CD14-positive monocyte (primary cell): ENCODE measurements at regions not wholly inside any gene's neighbourhood (a gene's known extent, or its start where the extent isn't known, plus 50 kb on each side); places are given as distances from the start of the nearest gene placed in this dataset.
"Not testable (repeated sequence)": the region's sequence is repeated elsewhere in the genome, so short reads cannot be mapped to it uniquely, and the experiment has no call there.

Experiments used
- DNase-seq, 3 donors: peaks; one replicate each; pipeline ENCODE4 v3.0.0-alpha.2; 2011 to 2022
- H2AFZ ChIP-seq: 2 replicates; pipeline ENCODE4 v1.6.0; 2012; ENCODE audit warnings: mild to moderate bottlenecking, low read depth, low read length, inconsistent platforms; ENCODE audit not compliant: insufficient read depth, poor library complexity, severe bottlenecking
- H3K27ac ChIP-seq, 2 donors: 1 replicate in 1 of 2; 2 replicates in 1 of 2; pipeline ENCODE4 v1.5.1; 2012 to 2013; ENCODE audit warnings: low read length in 2 of 2, control low read depth in 1 of 2, inconsistent platforms in 1 of 2, low read depth in 1 of 2, mild to moderate bottlenecking in 1 of 2
- H3K27me3 ChIP-seq, 2 donors: one replicate each; pipeline versions ENCODE4 v1.6.0 to v1.6.1; 2011 to 2013; ENCODE audit warnings: low read length in 2 of 2; ENCODE audit not compliant: control insufficient read depth in 2 of 2, insufficient read depth in 2 of 2
- H3K36me3 ChIP-seq, 2 donors: replicated peaks in 1 of 2; 1 replicate in 1 of 2; 2 replicates in 1 of 2; pipeline versions ENCODE4 v1.5.1 to v1.6.1; 2012 to 2013; ENCODE audit warnings: low read length in 2 of 2, control low read depth in 1 of 2, inconsistent platforms in 1 of 2, mild to moderate bottlenecking in 1 of 2; ENCODE audit not compliant: insufficient read depth in 2 of 2, control insufficient read depth in 1 of 2
- H3K4me1 ChIP-seq, 2 donors: 1 replicate in 1 of 2; 2 replicates in 1 of 2; pipeline versions ENCODE4 v1.5.1 to v1.6.1; 2012 to 2013; ENCODE audit warnings: low read length in 2 of 2, control low read depth in 1 of 2, inconsistent platforms in 1 of 2, mild to moderate bottlenecking in 1 of 2, moderate library complexity in 1 of 2; ENCODE audit not compliant: insufficient read depth in 2 of 2, control insufficient read depth in 1 of 2
- H3K4me2 ChIP-seq: replicated peaks from 2 replicates; pipeline ENCODE3; 2012; ENCODE audit warnings: low read length, moderate library complexity, mild to moderate bottlenecking; ENCODE audit not compliant: poor library complexity, severe bottlenecking; ENCODE audit errors: extremely low read depth
- H3K4me3 ChIP-seq, 3 experiments: fragments of 200-600 bp in 1 of 3; sonication (generic) in 1 of 3; replicated peaks in 1 of 3; 1 replicate in 2 of 3; 2 replicates in 1 of 3; pipeline ENCODE4 v1.5.1; 2011 to 2013; ENCODE audit warnings: low read length in 3 of 3, mild to moderate bottlenecking in 3 of 3, control low read depth in 2 of 3, low read depth in 2 of 3, inconsistent platforms in 1 of 3, moderate library complexity in 1 of 3
- H3K79me2 ChIP-seq: 2 replicates; pipeline ENCODE4 v1.6.0; 2012; ENCODE audit warnings: mild to moderate bottlenecking, control low read depth, inconsistent platforms, low read length, moderate library complexity; ENCODE audit not compliant: insufficient read depth
- H3K9ac ChIP-seq: 2 replicates; pipeline ENCODE4 v1.6.0; 2017; ENCODE audit warnings: low read length, mild to moderate bottlenecking; ENCODE audit not compliant: insufficient read depth, poor library complexity, severe bottlenecking
- H3K9me3 ChIP-seq, 2 donors: replicated peaks in 1 of 2; 1 replicate in 1 of 2; 2 replicates in 1 of 2; pipeline versions ENCODE4 v1.5.1 to v1.6.1; 2012 to 2013; ENCODE audit warnings: low read length in 2 of 2, control low read depth in 1 of 2; ENCODE audit not compliant: control insufficient read depth in 1 of 2, insufficient read depth in 1 of 2
- H4K20me1 ChIP-seq: 2 replicates; pipeline ENCODE4 v1.6.0; 2012; ENCODE audit warnings: mild to moderate bottlenecking, low read length, control low read depth, moderate library complexity; ENCODE audit not compliant: insufficient read depth
- H3K27ac Mint-ChIP-seq, 7 donors: one replicate each; pipeline ENCODE4 v1.8.0; 2020; ENCODE audit warnings: mild to moderate bottlenecking in 7 of 7, mixed read lengths in 7 of 7, moderate library complexity in 6 of 7, inconsistent platforms in 2 of 7
- H3K27me3 Mint-ChIP-seq, 3 donors: one replicate each; pipeline ENCODE4 v1.8.0; 2021 to 2022; ENCODE audit warnings: low read depth in 3 of 3, mild to moderate bottlenecking in 3 of 3, mixed read lengths in 3 of 3, moderate library complexity in 3 of 3, inconsistent platforms in 1 of 3
- H3K36me3 Mint-ChIP-seq, 2 donors: one replicate each; pipeline ENCODE4 v1.8.0; 2020; ENCODE audit warnings: mixed read lengths in 2 of 2, inconsistent platforms in 1 of 2, mild to moderate bottlenecking in 1 of 2
- H3K4me1 Mint-ChIP-seq: one replicate; pipeline ENCODE4 v1.8.0; 2020; ENCODE audit warnings: mild to moderate bottlenecking, mixed read lengths
- H3K4me3 Mint-ChIP-seq, 2 donors: one replicate each; pipeline ENCODE4 v1.8.0; 2020; ENCODE audit warnings: mild to moderate bottlenecking in 2 of 2, mixed read lengths in 2 of 2, moderate library complexity in 1 of 2
- H3K9me3 Mint-ChIP-seq, 7 donors: one replicate each; pipeline ENCODE4 v1.8.0; 2020 to 2022; ENCODE audit warnings: mixed read lengths in 7 of 7, mild to moderate bottlenecking in 6 of 7, moderate library complexity in 6 of 7, inconsistent platforms in 2 of 7
- CTCF ChIP-seq: fragments of 200-600 bp; IDR thresholded peaks from one replicate; pipeline ENCODE4 v1.8.0; 2022; ENCODE audit warnings: antibody characterized with exemption, mild to moderate bottlenecking
- WGBS: methylation state at CpG from one replicate; pipeline ENCODE4 v1.1.5; 2013; ENCODE audit warnings: missing lambda C conversion rate; ENCODE audit not compliant: insufficient coverage; 5-methylcytosine and 5-hydroxymethylcytosine counted together
- intact Hi-C, 2 donors: fragments of 100-400 bp; cut with micrococcal nuclease; formaldehyde crosslinking; loops; one replicate each; pipeline versions ENCODE4 v1.15.0 to v1.15.1; 2023

DNA sequence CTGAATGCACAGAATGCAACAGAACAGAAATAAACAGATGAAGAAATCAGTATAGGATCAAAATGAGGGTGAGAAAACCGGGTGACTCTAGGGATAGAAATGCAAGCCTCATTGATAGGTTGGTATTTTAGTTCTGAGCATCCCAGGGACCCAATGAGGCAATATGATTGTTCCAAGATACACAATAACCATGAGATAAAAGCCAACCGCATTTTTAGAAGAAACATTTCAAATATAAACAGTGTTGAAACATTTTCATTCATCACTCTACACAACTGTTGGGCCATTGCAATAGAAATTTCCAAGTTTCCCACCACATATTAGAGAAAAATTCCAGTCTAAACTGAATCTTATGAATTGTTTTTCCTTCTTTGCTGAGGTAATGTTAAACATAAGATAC, 452.3 kb upstream of the PTGER4 start:
- peaks cover 7 to 12% of the 10 kb centered on the region in 2 donors for H3K27me3 ChIP-seq
- H3K4me3 ChIP-seq, result no peak overlapping the region
- intact Hi-C loops, result no loop called here
- no peaks in the 10 kb centered on the region for H3K79me2 ChIP-seq
- no peak overlapping the region for H3K4me2 ChIP-seq
- H4K20me1 ChIP-seq, result no peaks in the 10 kb centered on the region
- TF ChIP-seq CTCF, result no peak
- H3K9me3 ChIP-seq, result no peaks in the 10 kb centered on the region
- H3K9ac ChIP-seq, result no peak overlapping the region
- no peaks in the 10 kb centered on the region for H3K4me1 ChIP-seq
- no peak overlapping the region for H3K27ac ChIP-seq
- no peak for DNase-seq
- H3K36me3 ChIP-seq, result no peaks in the 10 kb centered on the region
- Mint-ChIP-seq H3K4me1 (peaks cover 2% of the 10 kb centered on the region), H3K9me3 (peaks cover 0 to 3% (median 0%) of the 10 kb centered on the region in 7 donors), H3K36me3 (no peaks in the 10 kb centered on the region), H3K27ac (no peak overlapping the region), H3K4me3 (no peak overlapping the region), H3K27me3 (peaks cover 2 to 10% (median 3%) of the 10 kb centered on the region in 3 donors)
- 86% methylated on average over 2 of the region's 2 CpGs for WGBS
- no peak overlapping the region for H2AFZ ChIP-seq

- peaks cover 7 to 12% of the 10 kb centered on the region in 2 donors for H3K27me3 ChIP-seq
- no peaks in the 10 kb centered on the region for H3K36me3 ChIP-seq
- DNase-seq, result no peak
- Mint-ChIP-seq H3K27me3 (peaks cover 2 to 10% (median 3%) of the 10 kb centered on the region in 3 donors), H3K36me3 (no peaks in the 10 kb centered on the region), H3K27ac (no peak overlapping the region), H3K9me3 (peaks cover 0 to 3% (median 0%) of the 10 kb centered on the region in 7 donors), H3K4me3 (no peak overlapping the region), H3K4me1 (peaks cover 2% of the 10 kb centered on the region)
- intact Hi-C loops, result no loop called here
- no peaks in the 10 kb centered on the region for H4K20me1 ChIP-seq
- no peak overlapping the region for H3K4me2 ChIP-seq
- no peaks in the 10 kb centered on the region for H3K9me3 ChIP-seq
- no peak overlapping the region for H3K9ac ChIP-seq
- H2AFZ ChIP-seq, result no peak overlapping the region
- H3K79me2 ChIP-seq, result no peaks in the 10 kb centered on the region
- H3K4me1 ChIP-seq, result no peaks in the 10 kb centered on the region
- no peak overlapping the region for H3K4me3 ChIP-seq
- no peak for TF ChIP-seq CTCF
- no peak overlapping the region for H3K27ac ChIP-seq
- WGBS, result no CpG with 5 or more reads among the region's 2 CpGs
Measured at GRCh38 chr5:40226906-40227305, 452.8 kb upstream of the PTGER4 start.

GRCh38 chr5:40225147-40225546, 454.6 kb upstream of the PTGER4 start:
- H3K9me3 ChIP-seq, H2AFZ ChIP-seq, H3K9me3 Mint-ChIP-seq, H3K4me1 ChIP-seq, H4K20me1 ChIP-seq, H3K79me2 ChIP-seq, H3K36me3 ChIP-seq, H3K4me3 ChIP-seq, intact Hi-C loops, H3K9ac ChIP-seq, H3K4me1 Mint-ChIP-seq, H3K27ac ChIP-seq, H3K27me3 Mint-ChIP-seq, H3K36me3 Mint-ChIP-seq, H3K4me3 Mint-ChIP-seq, DNase-seq, H3K27ac Mint-ChIP-seq, H3K4me2 ChIP-seq: not testable (repeated sequence)
- H3K27me3 ChIP-seq, result peaks cover 7 to 12% of the 10 kb centered on the region in 2 donors
- WGBS, result no CpG with 5 or more reads among the region's 2 CpGs
